Natural killer cell treated with Interleukin-12 subunit alpha and Interleukin-12 subunit beta and Interleukin-15 and Interleukin-18, amount 100 ng/mL, for 72 hours (primary cell): ENCODE measurements at regions not wholly inside any gene's neighbourhood (a gene's known extent, or its start where the extent isn't known, plus 50 kb on each side); places are given as distances from the start of the nearest gene placed in this dataset.

Source experiments
- ATAC-seq, 2 donors: fragments of 150-1000 bp; cut with Tn5 transposase in 1 of 2; sonication (Bioruptor Pico), chemical (Tn5 transposase) in 1 of 2; 2 replicates each; pipeline ENCODE4 v1.10.0; 2021
- DNase-seq: peaks from one replicate; pipeline ENCODE4 v3.0.0; 2022; ENCODE audit warnings: low spot score
- H3K27ac Mint-ChIP-seq, 2 donors: 1 replicate in 1 of 2; 2 replicates in 1 of 2; pipeline ENCODE4 v1.8.0; 2022; ENCODE audit warnings: mixed read lengths in 2 of 2, mild to moderate bottlenecking in 1 of 2, moderate library complexity in 1 of 2
- H3K27me3 Mint-ChIP-seq, 2 donors: 1 replicate in 1 of 2; 2 replicates in 1 of 2; pipeline ENCODE4 v1.8.0; 2022; ENCODE audit warnings: mixed read lengths in 2 of 2
- H3K36me3 Mint-ChIP-seq: one replicate; pipeline ENCODE4 v1.8.0; 2022; ENCODE audit warnings: mixed read lengths
- H3K4me1 Mint-ChIP-seq, 2 donors: 1 replicate in 1 of 2; 2 replicates in 1 of 2; pipeline ENCODE4 v1.8.0; 2022; ENCODE audit warnings: low read depth in 2 of 2, mixed read lengths in 2 of 2, mild to moderate bottlenecking in 1 of 2
- H3K4me3 Mint-ChIP-seq: one replicate; pipeline ENCODE4 v1.8.0; 2022; ENCODE audit warnings: mixed read lengths
- H3K9me3 Mint-ChIP-seq: 2 replicates; pipeline ENCODE4 v1.8.0; 2022; ENCODE audit warnings: mixed read lengths

GRCh38 chr22:49035818-49036457 lies 791.7 kb downstream of the BRD1 start:
- Mint-ChIP-seq H3K9me3 (no peaks in the 10 kb centered on the region), H3K27ac (no peak overlapping the region), H3K4me1 (no peaks in the 10 kb centered on the region), H3K27me3 (no peaks in the 10 kb centered on the region), H3K4me3 (no peak overlapping the region), H3K36me3 (no peaks in the 10 kb centered on the region)
- ATAC-seq, result no peak
- no peak for DNase-seq

- Mint-ChIP-seq H3K4me1 (no peaks in the 10 kb centered on the region), H3K36me3 (no peaks in the 10 kb centered on the region), H3K9me3 (no peaks in the 10 kb centered on the region), H3K4me3 (no peak overlapping the region), H3K27ac (no peak overlapping the region), H3K27me3 (no peaks in the 10 kb centered on the region)
- peak in 1 of 2 donors; percentile 12 for ATAC-seq
- no peak for DNase-seq
These were observed 792.5 kb downstream of the BRD1 start for GRCh38 chr22:49034836-49035817.

GRCh38 chr22:49033616-49034015 lies 794.1 kb downstream of the BRD1 start:
- DNase-seq, result no peak
- H3K27ac Mint-ChIP-seq, result no peak overlapping the region
- no peaks in the 10 kb centered on the region for H3K27me3 Mint-ChIP-seq
- no peaks in the 10 kb centered on the region for H3K36me3 Mint-ChIP-seq
- no peaks in the 10 kb centered on the region for H3K4me1 Mint-ChIP-seq
- H3K9me3 Mint-ChIP-seq, result no peaks in the 10 kb centered on the region
- ATAC-seq, result no peak
- H3K4me3 Mint-ChIP-seq, result no peak overlapping the region

- ATAC-seq, result no peak
- no peak for DNase-seq
- H3K27me3 Mint-ChIP-seq, result no peaks in the 10 kb centered on the region
- H3K4me3 Mint-ChIP-seq, result no peak overlapping the region
- no peaks in the 10 kb centered on the region for H3K9me3 Mint-ChIP-seq
- H3K4me1 Mint-ChIP-seq, result no peaks in the 10 kb centered on the region
- no peaks in the 10 kb centered on the region for H3K36me3 Mint-ChIP-seq
- H3K27ac Mint-ChIP-seq, result no peak overlapping the region
These were observed 794.9 kb downstream of the BRD1 start for GRCh38 chr22:49032821-49033220.

- H3K27me3 Mint-ChIP-seq, result peaks cover 0 to 4% of the 10 kb centered on the region in 2 donors
- ATAC-seq (peak in 1 of 2 donors; percentile 25), DNase-seq (no peak)
- no peak overlapping the region for H3K27ac Mint-ChIP-seq
- no peaks in the 10 kb centered on the region for H3K36me3 Mint-ChIP-seq
- no peaks in the 10 kb centered on the region for H3K9me3 Mint-ChIP-seq
- no peak overlapping the region for H3K4me3 Mint-ChIP-seq
- H3K4me1 Mint-ChIP-seq, result no peaks in the 10 kb centered on the region
These were observed 795.8 kb downstream of the BRD1 start for GRCh38 chr22:49031746-49032330.

- no peaks in the 10 kb centered on the region for H3K9me3 Mint-ChIP-seq
- DNase-seq (no peak), ATAC-seq (peak in 1 of 2 donors; percentile 34)
- no peaks in the 10 kb centered on the region for H3K36me3 Mint-ChIP-seq
- H3K27ac Mint-ChIP-seq, result no peak overlapping the region
- H3K4me3 Mint-ChIP-seq, result no peak overlapping the region
- peaks cover 0 to 6% of the 10 kb centered on the region in 2 donors for H3K27me3 Mint-ChIP-seq
- no peaks in the 10 kb centered on the region for H3K4me1 Mint-ChIP-seq
These were observed 799.6 kb downstream of the BRD1 start for GRCh38 chr22:49028111-49028510.

- H3K27ac Mint-ChIP-seq, result no peak overlapping the region
- H3K4me1 Mint-ChIP-seq, result no peaks in the 10 kb centered on the region
- ATAC-seq, result no peak
- peaks cover 0 to 6% of the 10 kb centered on the region in 2 donors for H3K27me3 Mint-ChIP-seq
- H3K4me3 Mint-ChIP-seq, result no peak overlapping the region
- no peaks in the 10 kb centered on the region for H3K9me3 Mint-ChIP-seq
- H3K36me3 Mint-ChIP-seq, result no peaks in the 10 kb centered on the region
- no peak for DNase-seq
These were observed 800.4 kb downstream of the BRD1 start for GRCh38 chr22:49027368-49027670.

GRCh38 chr22:49026494-49027367 lies 800.9 kb downstream of the BRD1 start:
- no peak overlapping the region for H3K4me3 Mint-ChIP-seq

GRCh38 chr22:49025791-49026493 lies 801.7 kb downstream of the BRD1 start:
- no peaks in the 10 kb centered on the region for H3K9me3 Mint-ChIP-seq
- ATAC-seq (no peak), DNase-seq (peak; percentile 56)
- H3K27ac Mint-ChIP-seq, result no peak overlapping the region
- no peaks in the 10 kb centered on the region for H3K36me3 Mint-ChIP-seq
- H3K27me3 Mint-ChIP-seq, result peaks cover 0 to 6% of the 10 kb centered on the region in 2 donors
- no peaks in the 10 kb centered on the region for H3K4me1 Mint-ChIP-seq
- no peak overlapping the region for H3K4me3 Mint-ChIP-seq

More at GRCh38 chr22:49026494-49027367, 800.9 kb downstream of the BRD1 start:
- ATAC-seq (no peak), DNase-seq (no peak)
- no peaks in the 10 kb centered on the region for H3K36me3 Mint-ChIP-seq
- peaks cover 0 to 6% of the 10 kb centered on the region in 2 donors for H3K27me3 Mint-ChIP-seq
- no peak overlapping the region for H3K27ac Mint-ChIP-seq
- H3K4me1 Mint-ChIP-seq, result no peaks in the 10 kb centered on the region
- H3K9me3 Mint-ChIP-seq, result no peaks in the 10 kb centered on the region

- ATAC-seq (no peak), DNase-seq (peak; percentile 44)
- H3K4me1 Mint-ChIP-seq, result no peaks in the 10 kb centered on the region
- no peaks in the 10 kb centered on the region for H3K9me3 Mint-ChIP-seq
- peaks cover 0 to 6% of the 10 kb centered on the region in 2 donors for H3K27me3 Mint-ChIP-seq
- H3K36me3 Mint-ChIP-seq, result no peaks in the 10 kb centered on the region
- no peak overlapping the region for H3K4me3 Mint-ChIP-seq
- no peak overlapping the region for H3K27ac Mint-ChIP-seq
These were observed 802.8 kb downstream of the BRD1 start for GRCh38 chr22:49024775-49025440.

GRCh38 chr22:49023879-49024774 lies 803.5 kb downstream of the BRD1 start:
- Mint-ChIP-seq H3K27ac (no peak overlapping the region), H3K27me3 (peaks cover 0 to 6% of the 10 kb centered on the region in 2 donors), H3K9me3 (no peaks in the 10 kb centered on the region), H3K4me3 (no peak overlapping the region), H3K4me1 (no peaks in the 10 kb centered on the region), H3K36me3 (no peaks in the 10 kb centered on the region)
- DNase-seq (peak; percentile 59), ATAC-seq (no peak)
